SK-N-SH (cell line): ENCODE measurements at regions not wholly inside any gene's neighbourhood (a gene's known extent, or its start where the extent isn't known, plus 50 kb on each side); places are given as distances from the start of the nearest gene placed in this dataset.

Experiments used
- CTCF ChIA-PET: fragments of 300-600, 350-600 bp; formaldehyde crosslinking; extraction: SDS; loops from one replicate; lab custom pipeline; 2021; lab: Yijun Ruan, JAX
- POLR2A ChIA-PET: fragments of 350-600 bp; sonication (Branson Sonifier 250); formaldehyde crosslinking; extraction: SDS; loops from one replicate; lab custom pipeline; 2020; ENCODE audit warnings: antibody characterized with exemption, inconsistent platforms; lab: Yijun Ruan, JAX
- DNase-seq: peaks from one replicate; pipeline ENCODE4 v3.0.0; 2012
- H2AFZ ChIP-seq: fragments of 200-600 bp; sonication (generic); 2 replicates; pipeline ENCODE4 v1.8.1; 2016; ENCODE audit warnings: antibody characterized with exemption, mild to moderate bottlenecking, low read depth
- H3F3A ChIP-seq: fragments of 200-600 bp; sonication (generic); replicated peaks from 2 replicates; pipeline ENCODE3; 2016; ENCODE audit warnings: antibody characterized with exemption, mild to moderate bottlenecking; ENCODE audit not compliant: insufficient read depth
- H3K27ac ChIP-seq, 2 experiments: fragments of 200-500 bp in 1 of 2; fragments of 200-600 bp in 1 of 2; sonication (Bioruptor generic) in 1 of 2; sonication (generic), shearing (Covaris generic) in 1 of 2; 2 replicates each; pipeline versions ENCODE4 v1.5.1 to v1.6.1; 2014 to 2016; ENCODE audit warnings: low read depth in 2 of 2, inconsistent platforms in 1 of 2, low read length in 1 of 2, mild to moderate bottlenecking in 1 of 2, mixed read lengths in 1 of 2
- H3K27me3 ChIP-seq: fragments of 200-600 bp; sonication (generic), shearing (Covaris generic); 2 replicates; pipeline ENCODE4 v1.6.1; 2016; ENCODE audit warnings: mixed run types; ENCODE audit not compliant: insufficient read depth
- H3K36me3 ChIP-seq, 2 experiments: fragments of 200-500 bp in 1 of 2; fragments of 200-600 bp in 1 of 2; sonication (Bioruptor generic) in 1 of 2; sonication (generic) in 1 of 2; replicated peaks in 1 of 2; 2 replicates each; pipeline versions ENCODE3 to v1.5.1; 2014 to 2016; ENCODE audit warnings: low read length in 1 of 2, mild to moderate bottlenecking in 1 of 2; ENCODE audit not compliant: insufficient read depth in 2 of 2, control insufficient read depth in 1 of 2
- H3K4me1 ChIP-seq, 2 experiments: fragments of 200-500 bp in 1 of 2; fragments of 200-600 bp in 1 of 2; sonication (Bioruptor generic) in 1 of 2; sonication (generic), shearing (Covaris generic) in 1 of 2; 2 replicates each; pipeline versions ENCODE4 v1.5.1 to v1.6.1; 2014 to 2016; ENCODE audit warnings: low read depth in 1 of 2, low read length in 1 of 2, mixed run types in 1 of 2; ENCODE audit not compliant: insufficient read depth in 2 of 2, control insufficient read depth in 1 of 2
- H3K4me2 ChIP-seq: fragments of 200-600 bp; sonication (generic), shearing (Covaris generic); 2 replicates; pipeline ENCODE4 v1.6.1; 2017; ENCODE audit warnings: mixed run types
- H3K4me3 ChIP-seq, 2 experiments: fragments of 200-500 bp in 1 of 2; fragments of 200-600 bp in 1 of 2; sonication (Bioruptor generic) in 1 of 2; sonication (generic), shearing (Covaris generic) in 1 of 2; 2 replicates each; pipeline versions ENCODE4 v1.5.1 to v1.8.1; 2014 to 2016; ENCODE audit warnings: low read depth in 2 of 2, inconsistent platforms in 1 of 2, low read length in 1 of 2, mild to moderate bottlenecking in 1 of 2, mixed read lengths in 1 of 2, moderate library complexity in 1 of 2
- H3K79me2 ChIP-seq: fragments of 200-600 bp; sonication (generic); 2 replicates; pipeline ENCODE4 v1.8.1; 2017; ENCODE audit warnings: mild to moderate bottlenecking; ENCODE audit not compliant: insufficient read depth
- H3K9ac ChIP-seq: fragments of 200-600 bp; sonication (generic); 2 replicates; pipeline ENCODE4 v1.6.1; 2017; ENCODE audit warnings: mixed run types
- H3K9me2 ChIP-seq: fragments of 200-600 bp; sonication (generic); 2 replicates; pipeline ENCODE4 v1.6.1; 2017; ENCODE audit warnings: mixed run types
- H3K9me3 ChIP-seq: fragments of 200-600 bp; sonication (generic); 2 replicates; pipeline ENCODE4 v1.6.1; 2017; ENCODE audit warnings: mixed run types, mild to moderate bottlenecking, moderate library complexity
- H4K20me1 ChIP-seq: fragments of 200-600 bp; sonication (generic); 2 replicates; pipeline ENCODE4 v1.6.1; 2017; ENCODE audit warnings: mild to moderate bottlenecking, mixed run types; ENCODE audit not compliant: insufficient read depth
- ELF1 ChIP-seq: IDR thresholded peaks from 2 replicates; pipeline ENCODE4 v1.4.0; 2012
- EP300 ChIP-seq, 2 experiments: IDR thresholded peaks; 2 replicates each; pipeline versions ENCODE4 v1.4.0 to v1.6.1; 2012; ENCODE audit warnings: borderline replicate concordance in 1 of 2, low read depth in 1 of 2, low read length in 1 of 2
- FOXJ3 ChIP-seq: sonication (generic); formaldehyde crosslinking; IDR thresholded peaks from 2 replicates; pipeline ENCODE4 v1.5.1; 2020; ENCODE audit warnings: mild to moderate bottlenecking, missing genetic modification reagents
- NFIC ChIP-seq: IDR thresholded peaks from 2 replicates; pipeline ENCODE4 v1.4.0; 2012; ENCODE audit warnings: borderline replicate concordance
- RXRA ChIP-seq: IDR thresholded peaks from 2 replicates; pipeline ENCODE4 v1.4.0; 2012; ENCODE audit warnings: low read depth, mild to moderate bottlenecking, borderline replicate concordance
- TAF1 ChIP-seq: IDR thresholded peaks from 2 replicates; pipeline ENCODE4 v1.6.1; 2012; ENCODE audit warnings: low read depth, mild to moderate bottlenecking, low read length, moderate library complexity, borderline replicate concordance
- TCF12 ChIP-seq: IDR thresholded peaks from 2 replicates; pipeline ENCODE4 v1.4.0; 2012
- TEAD4 ChIP-seq: IDR thresholded peaks from 2 replicates; pipeline ENCODE4 v1.4.0; 2012; ENCODE audit warnings: mild to moderate bottlenecking, borderline replicate concordance; ENCODE audit not compliant: insufficient read depth
- WGBS: methylation state at CpG from one replicate; pipeline ENCODE4 v1.1.6; 2017; ENCODE audit warnings: low lambda C conversion rate; 5-methylcytosine and 5-hydroxymethylcytosine counted together
- TF ChIP-seq, protein P1 (sequence below): IDR thresholded peaks from 2 replicates; pipeline ENCODE4; 2012
- TF ChIP-seq, protein P2 (sequence below): IDR thresholded peaks from 2 replicates; pipeline ENCODE4 v1.4.0; 2012; ENCODE audit warnings: low read depth, borderline replicate concordance
- TF ChIP-seq, protein P3 (sequence below): fragments of 150-350 bp; IDR thresholded peaks from 2 replicates; pipeline ENCODE4 v1.6.1; 2016; ENCODE audit warnings: mild to moderate bottlenecking, low read depth, low read length
- TF ChIP-seq, protein P4 (sequence below): IDR thresholded peaks from 2 replicates; pipeline ENCODE4 v1.6.1; 2012; ENCODE audit warnings: mild to moderate bottlenecking, low read depth, low read length, moderate library complexity

DNA sequence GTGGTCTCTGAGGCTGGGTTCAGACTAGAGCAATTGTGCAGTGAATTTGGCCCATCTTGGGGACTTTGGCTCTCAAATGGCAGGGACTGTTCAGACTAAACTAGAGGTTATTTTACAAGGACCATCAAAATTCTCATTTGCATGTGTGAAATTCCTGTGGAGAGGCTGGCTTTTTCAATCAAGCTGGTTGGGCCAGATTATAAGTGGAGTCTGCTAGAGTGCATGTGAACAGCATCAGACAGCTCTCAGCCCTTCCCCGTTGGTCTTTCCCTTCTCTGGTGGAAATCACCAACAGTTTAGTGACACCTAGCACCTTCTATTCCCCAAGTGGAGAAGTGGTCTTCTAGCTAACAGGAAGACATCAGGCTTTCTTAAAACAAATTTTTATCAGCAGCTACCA, 301.3 kb downstream of the CWC27 start:
- H3K4me1 ChIP-seq: no peaks in the 10 kb centered on the region; a peak in 2 of 4 replicates
- no peaks in the 10 kb centered on the region for H3K79me2 ChIP-seq
- H3K27ac ChIP-seq: no peak overlapping the region
- no peaks in the 10 kb centered on the region for H3K9me2 ChIP-seq
- no peak overlapping the region for H3K4me2 ChIP-seq
- H3K9me3 ChIP-seq: no peaks in the 10 kb centered on the region
- no peak overlapping the region for H2AFZ ChIP-seq
- H3F3A ChIP-seq: peaks cover 2% of the 10 kb centered on the region
- no peaks in the 10 kb centered on the region for H3K27me3 ChIP-seq
- no peak overlapping the region for H3K9ac ChIP-seq
- ChIA-PET CTCF (interaction anchor here (1.2 kb wide), 1 partner anchor 8 kb away, joined by 3 read pairs; no protein-coding TSS in a partner anchor), POLR2A (no interaction called here)
- no peaks in the 10 kb centered on the region for H3K36me3 ChIP-seq
- no peak for DNase-seq
- H3K4me3 ChIP-seq: no peak overlapping the region
- WGBS: 89% methylated on average over 1 of the region's 1 CpG
- H4K20me1 ChIP-seq: no peaks in the 10 kb centered on the region
- TF ChIP-seq, protein P1, sequence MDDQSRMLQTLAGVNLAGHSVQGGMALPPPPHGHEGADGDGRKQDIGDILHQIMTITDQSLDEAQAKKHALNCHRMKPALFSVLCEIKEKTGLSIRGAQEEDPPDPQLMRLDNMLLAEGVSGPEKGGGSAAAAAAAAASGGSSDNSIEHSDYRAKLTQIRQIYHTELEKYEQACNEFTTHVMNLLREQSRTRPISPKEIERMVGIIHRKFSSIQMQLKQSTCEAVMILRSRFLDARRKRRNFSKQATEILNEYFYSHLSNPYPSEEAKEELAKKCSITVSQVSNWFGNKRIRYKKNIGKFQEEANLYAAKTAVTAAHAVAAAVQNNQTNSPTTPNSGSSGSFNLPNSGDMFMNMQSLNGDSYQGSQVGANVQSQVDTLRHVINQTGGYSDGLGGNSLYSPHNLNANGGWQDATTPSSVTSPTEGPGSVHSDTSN: no peak
- TF ChIP-seq, protein P2, sequence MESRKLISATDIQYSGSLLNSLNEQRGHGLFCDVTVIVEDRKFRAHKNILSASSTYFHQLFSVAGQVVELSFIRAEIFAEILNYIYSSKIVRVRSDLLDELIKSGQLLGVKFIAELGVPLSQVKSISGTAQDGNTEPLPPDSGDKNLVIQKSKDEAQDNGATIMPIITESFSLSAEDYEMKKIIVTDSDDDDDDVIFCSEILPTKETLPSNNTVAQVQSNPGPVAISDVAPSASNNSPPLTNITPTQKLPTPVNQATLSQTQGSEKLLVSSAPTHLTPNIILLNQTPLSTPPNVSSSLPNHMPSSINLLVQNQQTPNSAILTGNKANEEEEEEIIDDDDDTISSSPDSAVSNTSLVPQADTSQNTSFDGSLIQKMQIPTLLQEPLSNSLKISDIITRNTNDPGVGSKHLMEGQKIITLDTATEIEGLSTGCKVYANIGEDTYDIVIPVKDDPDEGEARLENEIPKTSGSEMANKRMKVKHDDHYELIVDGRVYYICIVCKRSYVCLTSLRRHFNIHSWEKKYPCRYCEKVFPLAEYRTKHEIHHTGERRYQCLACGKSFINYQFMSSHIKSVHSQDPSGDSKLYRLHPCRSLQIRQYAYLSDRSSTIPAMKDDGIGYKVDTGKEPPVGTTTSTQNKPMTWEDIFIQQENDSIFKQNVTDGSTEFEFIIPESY: no peak
- TF ChIP-seq, protein P3, sequence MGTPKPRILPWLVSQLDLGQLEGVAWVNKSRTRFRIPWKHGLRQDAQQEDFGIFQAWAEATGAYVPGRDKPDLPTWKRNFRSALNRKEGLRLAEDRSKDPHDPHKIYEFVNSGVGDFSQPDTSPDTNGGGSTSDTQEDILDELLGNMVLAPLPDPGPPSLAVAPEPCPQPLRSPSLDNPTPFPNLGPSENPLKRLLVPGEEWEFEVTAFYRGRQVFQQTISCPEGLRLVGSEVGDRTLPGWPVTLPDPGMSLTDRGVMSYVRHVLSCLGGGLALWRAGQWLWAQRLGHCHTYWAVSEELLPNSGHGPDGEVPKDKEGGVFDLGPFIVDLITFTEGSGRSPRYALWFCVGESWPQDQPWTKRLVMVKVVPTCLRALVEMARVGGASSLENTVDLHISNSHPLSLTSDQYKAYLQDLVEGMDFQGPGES: no peak
- TF ChIP-seq TAF1 (no peak), RXRA (no peak), TEAD4 (no peak), EP300 (IDR thresholded peaks at IDR 0.05; ENCODE audit: borderline replicate concordance in 1 of 2, low read depth in 1 of 2, low read length in 1 of 2) (no peak), NFIC (no peak), FOXJ3 (no peak), TCF12 (no peak)

DNA sequence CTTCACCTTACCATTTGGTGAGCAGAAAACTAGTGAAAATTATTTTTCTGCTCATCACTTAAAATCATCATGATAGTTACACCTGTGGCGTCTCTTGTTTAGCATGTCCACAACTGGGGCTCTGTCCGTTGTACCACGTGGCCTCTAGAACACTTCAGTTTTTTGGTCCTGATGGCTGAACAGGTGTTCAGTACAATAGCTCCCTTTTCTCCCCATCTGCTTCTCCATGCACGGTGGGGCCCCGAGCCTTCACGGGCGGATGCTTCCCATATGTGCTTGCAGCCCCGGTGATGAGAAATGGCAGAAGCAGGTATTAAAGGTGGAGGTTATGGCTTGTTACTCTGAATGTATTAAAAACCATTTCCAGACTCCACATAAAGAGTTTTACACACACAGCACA, 304.1 kb downstream of the CWC27 start:
- DNase-seq: no peak
- H3K9me2 ChIP-seq: no peaks in the 10 kb centered on the region
- CTCF ChIA-PET: no interaction called here
- WGBS: 86% methylated on average over 8 of the region's 8 CpGs
- H3K9ac ChIP-seq: no peak overlapping the region
- no peaks in the 10 kb centered on the region for H3K9me3 ChIP-seq
- peak overlapping the region; percentile 2; the same call in 1 of the 2 replicates for H3K4me2 ChIP-seq
- TF ChIP-seq, protein P4, sequence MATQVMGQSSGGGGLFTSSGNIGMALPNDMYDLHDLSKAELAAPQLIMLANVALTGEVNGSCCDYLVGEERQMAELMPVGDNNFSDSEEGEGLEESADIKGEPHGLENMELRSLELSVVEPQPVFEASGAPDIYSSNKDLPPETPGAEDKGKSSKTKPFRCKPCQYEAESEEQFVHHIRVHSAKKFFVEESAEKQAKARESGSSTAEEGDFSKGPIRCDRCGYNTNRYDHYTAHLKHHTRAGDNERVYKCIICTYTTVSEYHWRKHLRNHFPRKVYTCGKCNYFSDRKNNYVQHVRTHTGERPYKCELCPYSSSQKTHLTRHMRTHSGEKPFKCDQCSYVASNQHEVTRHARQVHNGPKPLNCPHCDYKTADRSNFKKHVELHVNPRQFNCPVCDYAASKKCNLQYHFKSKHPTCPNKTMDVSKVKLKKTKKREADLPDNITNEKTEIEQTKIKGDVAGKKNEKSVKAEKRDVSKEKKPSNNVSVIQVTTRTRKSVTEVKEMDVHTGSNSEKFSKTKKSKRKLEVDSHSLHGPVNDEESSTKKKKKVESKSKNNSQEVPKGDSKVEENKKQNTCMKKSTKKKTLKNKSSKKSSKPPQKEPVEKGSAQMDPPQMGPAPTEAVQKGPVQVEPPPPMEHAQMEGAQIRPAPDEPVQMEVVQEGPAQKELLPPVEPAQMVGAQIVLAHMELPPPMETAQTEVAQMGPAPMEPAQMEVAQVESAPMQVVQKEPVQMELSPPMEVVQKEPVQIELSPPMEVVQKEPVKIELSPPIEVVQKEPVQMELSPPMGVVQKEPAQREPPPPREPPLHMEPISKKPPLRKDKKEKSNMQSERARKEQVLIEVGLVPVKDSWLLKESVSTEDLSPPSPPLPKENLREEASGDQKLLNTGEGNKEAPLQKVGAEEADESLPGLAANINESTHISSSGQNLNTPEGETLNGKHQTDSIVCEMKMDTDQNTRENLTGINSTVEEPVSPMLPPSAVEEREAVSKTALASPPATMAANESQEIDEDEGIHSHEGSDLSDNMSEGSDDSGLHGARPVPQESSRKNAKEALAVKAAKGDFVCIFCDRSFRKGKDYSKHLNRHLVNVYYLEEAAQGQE: peak; percentile 85; the same call in 1 of the 2 replicates
- TF ChIP-seq ELF1: no peak
- TF ChIP-seq, all 33 proteins: peak for 1
- no peak overlapping the region for H2AFZ ChIP-seq
- H4K20me1 ChIP-seq: no peaks in the 10 kb centered on the region
- H3K27ac ChIP-seq: peak overlapping the region in 1 of 2 experiments; percentile 25; a peak in 1 of 4 replicates
- POLR2A ChIA-PET: no interaction called here
- no peaks in the 10 kb centered on the region for H3K36me3 ChIP-seq
- H3K27me3 ChIP-seq: no peaks in the 10 kb centered on the region
- peaks cover 8 to 19% of the 10 kb centered on the region in 2 experiments; a peak in 2 of 4 replicates for H3K4me1 ChIP-seq
- peaks cover 14% of the 10 kb centered on the region for H3F3A ChIP-seq
- H3K4me3 ChIP-seq: no peak overlapping the region
- H3K79me2 ChIP-seq: no peaks in the 10 kb centered on the region
